ENCODE measurements at regions not wholly inside any gene's neighbourhood (a gene's known extent, or its start where the extent isn't known, plus 50 kb on each side); places are given as distances from the start of the nearest gene placed in this dataset.

DNA sequence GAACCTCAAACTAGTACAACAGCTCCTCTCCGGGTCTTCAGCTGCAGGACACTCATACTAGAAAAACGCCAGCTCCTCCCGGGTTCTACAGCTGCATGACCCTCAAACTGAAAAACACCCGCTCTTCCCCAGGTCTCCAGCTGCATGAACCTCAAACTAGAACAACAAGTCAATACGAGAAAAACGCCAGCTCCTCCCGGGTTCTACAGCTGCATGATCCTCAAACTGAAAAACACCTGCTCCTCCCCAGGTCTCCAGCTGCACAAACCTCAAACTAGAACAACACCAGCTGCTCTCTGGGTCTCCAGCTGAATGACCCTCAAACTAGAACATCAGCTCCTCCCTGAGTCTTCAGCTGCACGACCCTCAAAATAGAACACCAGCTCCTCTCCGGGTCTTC lies 315.0 kb upstream of the TFPI start:
- ATAC-seq = no peak

DNA sequence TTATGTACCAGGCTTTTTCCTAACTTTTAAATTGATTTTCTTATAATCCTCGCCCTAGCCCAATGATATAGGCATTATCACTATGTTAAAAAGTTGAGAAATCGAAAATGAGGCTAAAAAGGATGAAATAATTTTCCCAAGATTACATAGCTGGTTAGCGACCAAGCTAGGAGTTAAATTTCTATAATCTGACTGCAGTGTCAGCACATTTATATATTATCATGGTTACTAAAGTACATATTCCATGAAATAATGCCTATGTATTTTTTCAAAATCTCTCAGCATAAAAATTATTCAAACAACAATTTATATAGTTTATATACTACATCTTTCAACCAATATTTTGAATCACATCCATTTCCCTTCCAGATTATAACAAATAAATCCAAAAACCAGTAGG lies 317.3 kb upstream of the TFPI start:
- Histone ChIP-seq H3K36me3 (no peaks in the 10 kb centered on the region), H3K4me1 (no peaks in the 10 kb centered on the region), H3K27me3 (ENCODE audit: low read depth) (no peaks in the 10 kb centered on the region), H3K4me3 (no peak overlapping the region), H3K27ac (no peak overlapping the region), H3K9me3 (no peaks in the 10 kb centered on the region)
- TF ChIP-seq, protein P1, sequence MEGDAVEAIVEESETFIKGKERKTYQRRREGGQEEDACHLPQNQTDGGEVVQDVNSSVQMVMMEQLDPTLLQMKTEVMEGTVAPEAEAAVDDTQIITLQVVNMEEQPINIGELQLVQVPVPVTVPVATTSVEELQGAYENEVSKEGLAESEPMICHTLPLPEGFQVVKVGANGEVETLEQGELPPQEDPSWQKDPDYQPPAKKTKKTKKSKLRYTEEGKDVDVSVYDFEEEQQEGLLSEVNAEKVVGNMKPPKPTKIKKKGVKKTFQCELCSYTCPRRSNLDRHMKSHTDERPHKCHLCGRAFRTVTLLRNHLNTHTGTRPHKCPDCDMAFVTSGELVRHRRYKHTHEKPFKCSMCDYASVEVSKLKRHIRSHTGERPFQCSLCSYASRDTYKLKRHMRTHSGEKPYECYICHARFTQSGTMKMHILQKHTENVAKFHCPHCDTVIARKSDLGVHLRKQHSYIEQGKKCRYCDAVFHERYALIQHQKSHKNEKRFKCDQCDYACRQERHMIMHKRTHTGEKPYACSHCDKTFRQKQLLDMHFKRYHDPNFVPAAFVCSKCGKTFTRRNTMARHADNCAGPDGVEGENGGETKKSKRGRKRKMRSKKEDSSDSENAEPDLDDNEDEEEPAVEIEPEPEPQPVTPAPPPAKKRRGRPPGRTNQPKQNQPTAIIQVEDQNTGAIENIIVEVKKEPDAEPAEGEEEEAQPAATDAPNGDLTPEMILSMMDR (IDR thresholded peaks at IDR 0.05) = no peak
- intact Hi-C loops (cut with DNase I) = no loop called here
- DNase-seq (no peak), ATAC-seq (no peak)

More for the DNA sequence above, 315.0 kb upstream of the TFPI start:
- H3K9me3 ChIP-seq = no peaks in the 10 kb centered on the region
- TF ChIP-seq, protein P1 (IDR thresholded peaks at IDR 0.05) = no peak
- H3K36me3 ChIP-seq = no peaks in the 10 kb centered on the region
- DNase-seq = no peak
- no peaks in the 10 kb centered on the region for H3K27me3 ChIP-seq (ENCODE audit: low read depth)
- no peak overlapping the region for H3K27ac ChIP-seq
- intact Hi-C loops (cut with DNase I) = no loop called here
- H3K4me3 ChIP-seq = no peak overlapping the region
- H3K4me1 ChIP-seq = no peaks in the 10 kb centered on the region

DNA sequence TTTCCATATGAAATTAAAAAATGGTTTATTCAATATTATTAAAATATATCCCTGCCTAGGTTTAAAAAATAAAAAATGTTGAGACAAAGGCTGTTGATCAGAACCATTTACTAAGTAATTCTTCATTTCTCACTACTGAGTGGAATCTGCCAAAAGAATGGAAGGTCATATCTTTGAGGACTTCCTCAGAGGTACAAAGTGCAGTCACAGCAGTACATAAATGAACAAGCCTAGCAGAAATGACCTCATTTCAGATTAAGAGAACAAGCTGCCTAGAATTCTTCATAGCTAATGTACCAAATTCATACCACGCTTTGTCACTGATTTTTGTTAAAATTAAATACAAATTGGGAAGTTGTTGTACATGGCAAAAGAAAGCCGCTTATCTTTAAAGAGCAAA lies 318.9 kb upstream of the TFPI start:
- no peak for DNase-seq
- Histone ChIP-seq H3K27ac (no peak overlapping the region), H3K4me1 (no peaks in the 10 kb centered on the region), H3K4me3 (no peak overlapping the region), H3K27me3 (ENCODE audit: low read depth) (no peaks in the 10 kb centered on the region), H3K9me3 (no peaks in the 10 kb centered on the region), H3K36me3 (no peaks in the 10 kb centered on the region)
- TF ChIP-seq, protein P1 (IDR thresholded peaks at IDR 0.05) = no peak
- intact Hi-C loops (cut with DNase I) = no loop called here
- ATAC-seq = no peak

DNA sequence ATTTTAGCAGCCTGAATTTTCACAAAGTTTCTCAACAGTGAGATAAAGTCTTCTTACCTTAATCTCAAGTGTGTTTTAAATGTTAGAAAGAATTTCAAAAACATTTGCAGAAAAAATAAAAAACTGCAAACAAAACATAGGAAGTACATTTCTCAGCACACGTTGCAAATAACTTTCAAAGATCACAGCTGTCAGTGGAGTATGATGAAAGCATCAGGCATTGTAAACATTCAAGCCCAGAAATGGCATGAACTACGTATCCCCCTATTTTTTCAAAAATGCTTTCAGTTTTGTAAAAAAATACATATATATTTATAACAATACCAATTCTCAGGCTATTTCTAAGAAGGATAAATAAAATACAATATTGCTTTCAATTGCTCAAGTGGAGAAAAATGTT lies 320.6 kb upstream of the TFPI start:
- no peak for ATAC-seq
- Histone ChIP-seq H3K36me3 (no peaks in the 10 kb centered on the region), H3K27ac (no peak overlapping the region), H3K4me3 (no peak overlapping the region), H3K4me1 (no peaks in the 10 kb centered on the region), H3K9me3 (no peaks in the 10 kb centered on the region), H3K27me3 (ENCODE audit: low read depth) (no peaks in the 10 kb centered on the region)
- DNase-seq = no peak
- intact Hi-C loops (cut with DNase I) = no loop called here
- TF ChIP-seq, protein P1 (IDR thresholded peaks at IDR 0.05) = no peak

DNA sequence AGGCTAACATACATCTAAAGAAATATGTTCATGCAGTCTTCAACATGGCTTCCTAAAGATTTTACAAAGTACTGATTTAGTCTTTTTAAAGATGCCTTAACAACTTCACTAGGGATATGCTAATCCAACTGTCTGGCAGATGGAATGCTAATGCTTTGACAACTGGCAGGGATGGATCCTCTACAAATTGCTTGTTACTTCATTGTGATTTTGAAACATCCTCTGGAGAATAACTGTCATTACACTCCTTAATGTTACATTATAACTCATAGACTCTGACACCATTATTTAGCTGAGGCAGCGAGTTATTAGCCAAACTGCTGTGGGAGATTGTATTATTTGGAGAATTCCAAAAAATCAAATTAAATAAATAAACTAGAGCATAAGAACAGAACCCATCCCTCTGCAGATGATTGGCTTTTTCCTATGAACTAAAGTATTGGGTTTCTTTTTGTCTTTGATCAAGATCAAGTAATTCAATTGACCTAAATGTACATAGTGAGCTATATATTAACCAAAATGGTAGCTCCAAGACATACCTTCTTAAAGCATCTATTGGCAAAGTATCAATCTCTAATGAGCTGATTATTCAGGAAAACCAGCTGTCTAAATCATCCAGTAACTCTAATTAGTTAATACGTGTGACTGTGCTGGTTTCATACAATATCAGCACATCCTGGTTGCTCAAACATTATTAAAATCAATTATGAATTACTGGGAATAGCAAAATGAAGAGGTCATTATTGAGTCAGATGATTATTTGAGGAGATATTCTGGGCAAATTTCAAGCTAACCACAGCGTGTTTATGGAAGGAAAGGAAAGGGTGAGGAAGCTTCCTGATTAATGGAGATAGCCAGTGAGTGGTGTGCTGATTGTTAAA lies 321.3 kb upstream of the TFPI start:
- H3K4me1 ChIP-seq = no peaks in the 10 kb centered on the region
- no peaks in the 10 kb centered on the region for H3K36me3 ChIP-seq
- intact Hi-C loops (cut with DNase I) = no loop called here
- H3K27ac ChIP-seq = no peak overlapping the region
- DNase-seq (no peak), ATAC-seq (peak in 1 of 2 donors; percentile 37)
- TF ChIP-seq, protein P1 (IDR thresholded peaks at IDR 0.05) = no peak
- no peaks in the 10 kb centered on the region for H3K27me3 ChIP-seq (ENCODE audit: low read depth)
- no peak overlapping the region for H3K4me3 ChIP-seq
- no peaks in the 10 kb centered on the region for H3K9me3 ChIP-seq
